Lung (tissue), 11 donors: ENCODE measurements at regions not wholly inside any gene's neighbourhood (a gene's known extent, or its start where the extent isn't known, plus 50 kb on each side); places are given as distances from the start of the nearest gene placed in this dataset.

Experiments
- ATAC-seq: fragments of 200-7000 bp; cut with Tn5 transposase; one replicate; pipeline ENCODE4 v1.9.1; 2020; ENCODE audit warnings: moderate number of reproducible peaks; ENCODE audit not compliant: insufficient read depth, low FRiP score
- DNase-seq, 3 donors: peaks; one replicate each; pipeline ENCODE4 v3.0.0-alpha.2; 2013 to 2017
- H3K27ac ChIP-seq, 2 donors: one replicate each; pipeline ENCODE4 v1.5.1; 2013; ENCODE audit warnings: mild to moderate bottlenecking in 2 of 2, moderate library complexity in 2 of 2, control low read depth in 1 of 2, inconsistent platforms in 1 of 2, low read depth in 1 of 2, low read length in 1 of 2
- H3K27me3 ChIP-seq, 3 donors: one replicate each; pipeline ENCODE4 v1.5.1; 2013; ENCODE audit warnings: low read length in 2 of 3; ENCODE audit not compliant: control insufficient read depth in 3 of 3, insufficient read depth in 3 of 3
- H3K36me3 ChIP-seq, 4 donors: one replicate each; pipeline ENCODE4 v1.5.1; 2013; ENCODE audit warnings: low read length in 4 of 4, mild to moderate bottlenecking in 1 of 4, moderate library complexity in 1 of 4; ENCODE audit not compliant: control insufficient read depth in 4 of 4, insufficient read depth in 4 of 4
- H3K4me1 ChIP-seq, 5 donors: one replicate each; pipeline ENCODE4 v1.5.1; 2013; ENCODE audit warnings: low read length in 5 of 5, mild to moderate bottlenecking in 2 of 5, moderate library complexity in 1 of 5; ENCODE audit not compliant: control insufficient read depth in 5 of 5, insufficient read depth in 5 of 5
- H3K4me3 ChIP-seq: one replicate; pipeline ENCODE4 v1.5.1; 2013; ENCODE audit warnings: mild to moderate bottlenecking, control low read depth, moderate library complexity
- H3K9ac ChIP-seq, 2 donors: one replicate each; pipeline ENCODE4 v1.5.1; 2013; ENCODE audit warnings: low read length in 2 of 2, control low read depth in 1 of 2; ENCODE audit not compliant: insufficient read depth in 1 of 2
- H3K9me3 ChIP-seq, 4 donors: one replicate each; pipeline ENCODE4 v1.5.1; 2013; ENCODE audit warnings: low read length in 3 of 4, mild to moderate bottlenecking in 1 of 4, moderate library complexity in 1 of 4; ENCODE audit not compliant: control insufficient read depth in 4 of 4, insufficient read depth in 3 of 4
- WGBS, 2 donors: extraction: QIAGEN DNeasy Blood & Tissue Kit; methylation state at CpG; one replicate each; pipeline ENCODE4 v1.1.7; 2013; 5-methylcytosine and 5-hydroxymethylcytosine counted together
- TF ChIP-seq, protein P1 (sequence below): IDR thresholded peaks from 2 replicates; pipeline ENCODE4 v1.5.1; 2012; ENCODE audit warnings: mild to moderate bottlenecking; ENCODE audit errors: control extremely low read depth, extremely low read depth
- donor health status: control.
- donor health status: control.
- donor health status: Bipolar disorder and iron deficiency.
- donor health status: healthy.
- donor health status: DM: yes; HTN: yes; CAD: no.

- DNase-seq, result peak; percentile 6 to 21 (median 13)
- peaks cover 27 to 96% (median 70%) of the 10 kb centered on the region in 3 donors for H3K27me3 ChIP-seq
- TF ChIP-seq, protein P1, sequence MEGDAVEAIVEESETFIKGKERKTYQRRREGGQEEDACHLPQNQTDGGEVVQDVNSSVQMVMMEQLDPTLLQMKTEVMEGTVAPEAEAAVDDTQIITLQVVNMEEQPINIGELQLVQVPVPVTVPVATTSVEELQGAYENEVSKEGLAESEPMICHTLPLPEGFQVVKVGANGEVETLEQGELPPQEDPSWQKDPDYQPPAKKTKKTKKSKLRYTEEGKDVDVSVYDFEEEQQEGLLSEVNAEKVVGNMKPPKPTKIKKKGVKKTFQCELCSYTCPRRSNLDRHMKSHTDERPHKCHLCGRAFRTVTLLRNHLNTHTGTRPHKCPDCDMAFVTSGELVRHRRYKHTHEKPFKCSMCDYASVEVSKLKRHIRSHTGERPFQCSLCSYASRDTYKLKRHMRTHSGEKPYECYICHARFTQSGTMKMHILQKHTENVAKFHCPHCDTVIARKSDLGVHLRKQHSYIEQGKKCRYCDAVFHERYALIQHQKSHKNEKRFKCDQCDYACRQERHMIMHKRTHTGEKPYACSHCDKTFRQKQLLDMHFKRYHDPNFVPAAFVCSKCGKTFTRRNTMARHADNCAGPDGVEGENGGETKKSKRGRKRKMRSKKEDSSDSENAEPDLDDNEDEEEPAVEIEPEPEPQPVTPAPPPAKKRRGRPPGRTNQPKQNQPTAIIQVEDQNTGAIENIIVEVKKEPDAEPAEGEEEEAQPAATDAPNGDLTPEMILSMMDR, result no peak
- H3K4me3 ChIP-seq, result no peak overlapping the region
- no peaks in the 10 kb centered on the region for H3K36me3 ChIP-seq
- WGBS, 2 donors, result 5 to 16% methylated on average over 36 of the region's 36 CpGs
- H3K9me3 ChIP-seq, result peaks cover 0 to 11% (median 0%) of the 10 kb centered on the region in 4 donors
- no peak for ATAC-seq
- peaks cover 0 to 45% (median 9%) of the 10 kb centered on the region in 5 donors for H3K4me1 ChIP-seq
- H3K9ac ChIP-seq, result no peak overlapping the region
- H3K27ac ChIP-seq, result peak overlapping the region in 1 of 2 donors; percentile 43
Observed at GRCh38 chr1:217135987-217136894, 413.0 kb upstream of the ESRRG start.

DNA sequence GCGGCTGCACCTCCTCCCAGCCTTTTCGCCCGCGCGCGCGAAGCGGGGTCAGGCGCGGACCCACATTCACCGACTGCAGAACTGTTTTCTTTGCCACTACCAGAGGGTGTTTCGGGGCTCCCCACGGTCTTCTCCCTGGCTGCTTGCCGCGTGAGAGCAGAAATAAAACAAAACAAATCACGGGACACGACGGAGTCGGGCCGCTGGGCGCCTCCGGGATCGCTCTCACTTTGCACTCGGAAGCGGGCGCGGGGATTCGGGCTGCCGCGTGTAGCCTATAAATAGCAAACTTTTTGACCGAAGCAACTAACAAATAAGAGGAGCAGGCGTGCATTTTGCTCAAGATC, 412.3 kb upstream of the ESRRG start:
- Histone ChIP-seq H3K27ac (peak overlapping the region in 1 of 2 donors; percentile 43), H3K36me3 (no peaks in the 10 kb centered on the region), H3K4me1 (peaks cover 0 to 45% (median 9%) of the 10 kb centered on the region in 5 donors), H3K9ac (no peak overlapping the region), H3K27me3 (peaks cover 27 to 96% (median 64%) of the 10 kb centered on the region in 3 donors), H3K9me3 (peaks cover 0 to 11% (median 0%) of the 10 kb centered on the region in 4 donors), H3K4me3 (peak overlapping the region; percentile 11)
- TF ChIP-seq, protein P1, result no peak
- no peak for ATAC-seq
- 1% methylated on average over 31 to 32 of the region's 32 CpGs for WGBS, 2 donors
- peak; percentile 42 to 55 (median 48) for DNase-seq

- Histone ChIP-seq H3K27ac (peak overlapping the region in 1 of 2 donors; percentile 68), H3K4me1 (peaks cover 0 to 45% (median 9%) of the 10 kb centered on the region in 5 donors), H3K4me3 (peak overlapping the region; percentile 11), H3K9me3 (peaks cover 0 to 7% (median 0%) of the 10 kb centered on the region in 4 donors), H3K9ac (no peak overlapping the region), H3K36me3 (no peaks in the 10 kb centered on the region), H3K27me3 (peaks cover 27 to 96% (median 59%) of the 10 kb centered on the region in 3 donors)
- WGBS, 2 donors, result 2% methylated on average over 48 to 49 of the region's 49 CpGs
- TF ChIP-seq, protein P1, result no peak
- no peak for ATAC-seq
- DNase-seq, result peak; percentile 24 to 30 (median 28)
Observed at GRCh38 chr1:217134857-217135568, 411.8 kb upstream of the ESRRG start.
